ENCODE measurements at regions not wholly inside any gene's neighbourhood (a gene's known extent, or its start where the extent isn't known, plus 50 kb on each side); places are given as distances from the start of the nearest gene placed in this dataset.

DNA sequence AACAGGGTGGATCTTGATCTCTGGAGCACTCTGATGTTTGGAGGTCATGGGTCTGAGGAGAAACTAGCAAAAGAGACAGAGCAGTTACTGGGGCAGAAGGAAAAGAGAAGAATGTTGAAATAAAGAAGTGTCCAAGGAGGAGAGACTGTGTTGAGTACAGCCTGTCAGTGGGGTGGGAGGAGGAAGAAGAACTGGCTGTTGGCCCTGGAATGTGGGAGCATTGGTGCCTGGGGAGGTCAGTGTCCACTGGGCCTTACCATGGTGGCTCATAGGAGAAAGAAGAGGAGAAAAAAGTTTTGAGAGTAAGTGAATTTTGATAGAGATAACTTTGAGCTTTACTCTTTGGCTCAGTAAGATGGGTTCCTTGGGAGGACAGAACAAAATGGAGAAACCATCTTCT, 499.0 kb downstream of the TXNL1 start:
- DNase-seq (ENCODE audit: low read depth) (no peak), FAIRE-seq (no peak)
- TF ChIP-seq, protein P1, sequence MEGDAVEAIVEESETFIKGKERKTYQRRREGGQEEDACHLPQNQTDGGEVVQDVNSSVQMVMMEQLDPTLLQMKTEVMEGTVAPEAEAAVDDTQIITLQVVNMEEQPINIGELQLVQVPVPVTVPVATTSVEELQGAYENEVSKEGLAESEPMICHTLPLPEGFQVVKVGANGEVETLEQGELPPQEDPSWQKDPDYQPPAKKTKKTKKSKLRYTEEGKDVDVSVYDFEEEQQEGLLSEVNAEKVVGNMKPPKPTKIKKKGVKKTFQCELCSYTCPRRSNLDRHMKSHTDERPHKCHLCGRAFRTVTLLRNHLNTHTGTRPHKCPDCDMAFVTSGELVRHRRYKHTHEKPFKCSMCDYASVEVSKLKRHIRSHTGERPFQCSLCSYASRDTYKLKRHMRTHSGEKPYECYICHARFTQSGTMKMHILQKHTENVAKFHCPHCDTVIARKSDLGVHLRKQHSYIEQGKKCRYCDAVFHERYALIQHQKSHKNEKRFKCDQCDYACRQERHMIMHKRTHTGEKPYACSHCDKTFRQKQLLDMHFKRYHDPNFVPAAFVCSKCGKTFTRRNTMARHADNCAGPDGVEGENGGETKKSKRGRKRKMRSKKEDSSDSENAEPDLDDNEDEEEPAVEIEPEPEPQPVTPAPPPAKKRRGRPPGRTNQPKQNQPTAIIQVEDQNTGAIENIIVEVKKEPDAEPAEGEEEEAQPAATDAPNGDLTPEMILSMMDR (IDR thresholded peaks at IDR 0.05; ENCODE audit: insufficient read depth, low read length, severe bottlenecking), result no peak
- no peaks in the 10 kb centered on the region for H3K27me3 ChIP-seq (ENCODE audit: control insufficient read depth, insufficient read depth, low read length)
- H3K36me3 ChIP-seq (ENCODE audit: control insufficient read depth, insufficient read depth, low read length), result no peaks in the 10 kb centered on the region
- H3K4me3 ChIP-seq (ENCODE audit: low read depth, low read length), result no peak overlapping the region

DNA sequence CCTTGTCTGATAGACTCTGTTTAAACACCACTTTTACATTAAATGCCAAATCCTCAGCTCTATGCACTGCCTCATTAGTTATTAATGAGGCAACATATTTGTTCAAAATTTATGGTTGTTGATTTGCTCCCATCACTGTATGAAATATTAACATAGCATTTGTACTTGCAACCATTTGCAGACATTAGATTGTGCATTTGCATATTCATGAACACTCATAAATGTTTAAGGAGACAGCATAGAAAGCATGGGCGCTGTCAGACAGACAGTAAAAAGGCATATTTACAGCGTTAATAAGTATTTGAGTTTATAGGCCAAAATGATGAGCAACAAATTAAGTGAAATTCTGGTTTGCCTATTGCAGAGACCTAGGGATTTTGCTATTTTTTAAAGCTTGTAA, 502.3 kb downstream of the TXNL1 start:
- Histone ChIP-seq H3K27me3 (ENCODE audit: control insufficient read depth, insufficient read depth, low read length) (no peaks in the 10 kb centered on the region), H3K36me3 (ENCODE audit: control insufficient read depth, insufficient read depth, low read length) (no peaks in the 10 kb centered on the region), H3K4me3 (ENCODE audit: low read depth, low read length) (no peak overlapping the region)
- TF ChIP-seq, protein P1 (IDR thresholded peaks at IDR 0.05; ENCODE audit: insufficient read depth, low read length, severe bottlenecking), result no peak
- FAIRE-seq (no peak), DNase-seq (ENCODE audit: low read depth) (no peak)

DNA sequence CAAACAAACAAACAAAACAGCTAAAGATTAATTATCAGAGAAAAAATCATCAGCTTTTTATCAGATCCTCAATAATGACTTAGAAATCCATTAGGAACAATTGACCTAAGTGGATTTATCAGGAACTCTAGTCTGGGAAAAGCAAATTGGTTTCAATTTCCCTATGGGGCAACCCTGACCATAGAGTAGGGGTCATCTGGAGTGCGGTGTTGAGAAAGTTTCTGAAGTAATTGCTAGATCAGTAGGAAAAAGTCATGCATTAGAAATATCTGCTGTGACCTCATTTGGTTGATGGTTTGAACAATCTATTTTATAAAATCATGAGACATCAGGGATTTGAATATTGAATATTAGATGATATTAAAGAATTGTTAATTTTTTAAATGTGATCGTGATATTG, 507.9 kb downstream of the TXNL1 start:
- no peak for FAIRE-seq

DNA sequence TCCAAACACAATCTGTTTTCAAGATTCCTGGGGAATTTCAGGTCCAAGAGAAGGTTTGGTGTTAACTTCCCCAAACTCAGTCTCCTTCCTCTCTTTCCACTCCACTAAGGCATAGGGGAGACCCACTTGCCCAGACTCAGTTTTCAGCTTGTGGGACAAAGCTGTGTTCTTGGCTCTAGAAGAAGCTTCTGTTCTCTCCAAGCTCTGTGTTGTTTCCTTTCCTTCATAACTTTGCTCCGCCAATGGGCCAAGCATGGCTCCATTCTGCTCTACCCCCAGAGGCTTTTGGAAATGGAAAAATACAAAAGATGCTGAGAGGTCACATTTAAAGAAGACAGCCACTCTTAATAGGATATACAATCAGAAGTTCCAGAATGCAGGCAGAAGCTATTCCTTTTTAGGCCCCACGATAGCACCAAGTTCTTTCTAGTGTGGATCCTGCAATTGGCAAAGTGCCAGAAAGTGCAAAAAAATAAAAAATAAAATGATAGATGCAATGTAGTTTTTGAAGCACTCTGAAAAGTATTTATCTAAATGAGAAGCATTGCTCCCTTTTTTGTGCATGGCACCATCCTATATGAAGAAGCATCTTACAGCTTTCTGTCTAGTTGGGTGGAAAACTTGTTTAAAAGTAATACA, 510.1 kb downstream of the TXNL1 start:
- TF ChIP-seq, protein P1 (IDR thresholded peaks at IDR 0.05; ENCODE audit: insufficient read depth, low read length, severe bottlenecking), result no peak
- DNase-seq (ENCODE audit: low read depth), result no peak
- no peak for FAIRE-seq
- Histone ChIP-seq H3K4me3 (ENCODE audit: low read depth, low read length) (no peak overlapping the region), H3K27me3 (ENCODE audit: control insufficient read depth, insufficient read depth, low read length) (no peaks in the 10 kb centered on the region), H3K36me3 (ENCODE audit: control insufficient read depth, insufficient read depth, low read length) (no peaks in the 10 kb centered on the region)

More for the DNA sequence above, 507.9 kb downstream of the TXNL1 start:
- H3K36me3 ChIP-seq (ENCODE audit: control insufficient read depth, insufficient read depth, low read length), result no peaks in the 10 kb centered on the region
- no peak overlapping the region for H3K4me3 ChIP-seq (ENCODE audit: low read depth, low read length)
- no peak for DNase-seq (ENCODE audit: low read depth)
- H3K27me3 ChIP-seq (ENCODE audit: control insufficient read depth, insufficient read depth, low read length), result no peaks in the 10 kb centered on the region
- TF ChIP-seq, protein P1 (IDR thresholded peaks at IDR 0.05; ENCODE audit: insufficient read depth, low read length, severe bottlenecking), result no peak

DNA sequence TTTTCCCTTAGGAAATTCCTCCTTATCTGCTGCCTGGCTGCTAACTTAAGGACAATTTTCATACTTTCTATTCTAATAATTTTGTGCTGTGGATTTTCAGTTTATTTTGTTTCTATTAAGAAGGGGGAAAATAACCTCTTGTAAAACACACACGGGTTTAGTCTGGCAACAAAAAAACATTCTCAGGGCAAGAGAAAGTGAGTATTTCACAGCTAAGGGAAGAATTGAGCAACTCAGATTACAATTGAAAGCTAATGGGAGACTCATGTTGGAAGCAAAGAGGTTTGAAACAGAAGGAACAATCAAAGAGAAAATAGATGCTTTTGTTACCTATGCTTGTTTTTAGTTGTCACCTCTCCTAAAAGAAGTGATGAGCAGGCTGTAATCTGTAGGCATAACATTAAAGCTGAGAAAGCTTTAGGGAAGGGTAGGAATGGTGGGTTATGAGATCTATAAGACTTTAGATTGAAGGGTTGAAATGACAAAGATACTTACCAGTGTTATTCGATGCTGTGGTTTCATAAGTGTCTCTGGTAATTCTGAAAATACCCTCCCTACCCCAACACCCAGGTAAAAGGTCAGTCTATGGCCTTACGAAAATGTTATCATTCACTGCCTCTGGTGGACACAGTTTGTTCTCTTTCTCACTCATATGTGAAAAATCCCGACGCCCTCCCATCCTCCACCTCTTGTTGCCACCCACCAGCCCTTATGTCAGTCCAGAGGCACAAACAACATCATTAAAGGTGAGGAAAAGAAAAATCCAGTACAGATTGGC, 510.9 kb downstream of the TXNL1 start:
- FAIRE-seq, result no peak
- TF ChIP-seq, protein P1 (IDR thresholded peaks at IDR 0.05; ENCODE audit: insufficient read depth, low read length, severe bottlenecking), result no peak

More for the DNA sequence above, 510.9 kb downstream of the TXNL1 start:
- DNase-seq (ENCODE audit: low read depth), result no peak
- Histone ChIP-seq H3K4me3 (ENCODE audit: low read depth, low read length) (no peak overlapping the region), H3K27me3 (ENCODE audit: control insufficient read depth, insufficient read depth, low read length) (no peaks in the 10 kb centered on the region), H3K36me3 (ENCODE audit: control insufficient read depth, insufficient read depth, low read length) (no peaks in the 10 kb centered on the region)

Measured in bronchial epithelial cell (primary cell).